Mesenchymal stem cell (in vitro differentiated cells and primary cell): ENCODE measurements at regions not wholly inside any gene's neighbourhood (a gene's known extent, or its start where the extent isn't known, plus 50 kb on each side); places are given as distances from the start of the nearest gene placed in this dataset.
A peak's percentile ranks its signal among the peaks of the same experiment; 100 is the strongest.

Experiments
- DNase-seq: peaks from one replicate; pipeline ENCODE4 v3.0.0-alpha.2; 2013
- H2AFZ ChIP-seq: one replicate; pipeline ENCODE4 v1.6.1; 2013; ENCODE audit warnings: low read depth, mild to moderate bottlenecking, control low read depth, inconsistent platforms, low read length, moderate library complexity
- H2AK5ac ChIP-seq: 2 replicates; pipeline ENCODE4 v1.6.1; 2013; ENCODE audit warnings: low read length, moderate library complexity, mild to moderate bottlenecking, inconsistent platforms; ENCODE audit not compliant: severe bottlenecking
- H2BK120ac ChIP-seq: one replicate; pipeline ENCODE4 v1.6.1; 2013; ENCODE audit warnings: low read depth, mild to moderate bottlenecking, inconsistent platforms, low read length, moderate library complexity
- H2BK12ac ChIP-seq, 2 experiments: one replicate each; pipeline ENCODE4 v1.6.1; 2013; ENCODE audit warnings: inconsistent platforms in 2 of 2, low read length in 2 of 2, mild to moderate bottlenecking in 2 of 2, moderate library complexity in 2 of 2, control low read depth in 1 of 2
- H2BK15ac ChIP-seq: one replicate; pipeline ENCODE4 v1.6.1; 2013; ENCODE audit warnings: mild to moderate bottlenecking, low read depth, inconsistent platforms; ENCODE audit not compliant: poor library complexity, severe bottlenecking
- H2BK5ac ChIP-seq: 2 replicates; pipeline ENCODE4 v1.6.1; 2013; ENCODE audit warnings: low read depth, mild to moderate bottlenecking, low read length, control low read depth, inconsistent platforms; ENCODE audit not compliant: poor library complexity, severe bottlenecking
- H3K14ac ChIP-seq, 2 experiments: one replicate each; pipeline ENCODE4 v1.6.1; 2013; ENCODE audit warnings: inconsistent platforms in 2 of 2, low read length in 2 of 2, control low read depth in 1 of 2, mild to moderate bottlenecking in 1 of 2, moderate library complexity in 1 of 2
- H3K18ac ChIP-seq, 2 experiments: one replicate each; pipeline ENCODE4 v1.6.1; 2013; ENCODE audit warnings: inconsistent platforms in 2 of 2, low read length in 2 of 2, control low read depth in 1 of 2, low read depth in 1 of 2, mild to moderate bottlenecking in 1 of 2
- H3K23ac ChIP-seq, 2 experiments: one replicate each; pipeline ENCODE4 v1.6.1; 2013; ENCODE audit warnings: inconsistent platforms in 2 of 2, low read length in 2 of 2, mild to moderate bottlenecking in 2 of 2, moderate library complexity in 2 of 2, control low read depth in 1 of 2
- H3K27ac ChIP-seq: 2 replicates; pipeline ENCODE4 v1.5.1; 2013; ENCODE audit warnings: mild to moderate bottlenecking, moderate library complexity, low read length, control low read depth, inconsistent platforms; ENCODE audit not compliant: poor library complexity, severe bottlenecking
- H3K27me3 ChIP-seq, 2 experiments: 2 replicates each; pipeline versions ENCODE4 v1.6.1 to v1.7.0; 2013; ENCODE audit warnings: low read length in 2 of 2, mild to moderate bottlenecking in 2 of 2, moderate library complexity in 2 of 2, control low read depth in 1 of 2, inconsistent platforms in 1 of 2; ENCODE audit not compliant: control insufficient read depth in 1 of 2, insufficient read depth in 1 of 2
- H3K36me3 ChIP-seq, 2 experiments: 2 replicates each; pipeline versions ENCODE4 v1.6.1 to v1.7.0; 2013; ENCODE audit warnings: low read length in 2 of 2, control low read depth in 1 of 2, inconsistent platforms in 1 of 2, low read depth in 1 of 2, mild to moderate bottlenecking in 1 of 2; ENCODE audit not compliant: insufficient read depth in 2 of 2, control insufficient read depth in 1 of 2
- H3K4ac ChIP-seq, 2 experiments: one replicate each; pipeline ENCODE4 v1.6.1; 2013; ENCODE audit warnings: inconsistent platforms in 2 of 2, low read length in 2 of 2, mild to moderate bottlenecking in 2 of 2, moderate library complexity in 2 of 2, control low read depth in 1 of 2, low read depth in 1 of 2
- H3K4me1 ChIP-seq: 2 replicates; pipeline ENCODE4 v1.6.1; 2013; ENCODE audit warnings: low read depth, low read length, control low read depth; ENCODE audit not compliant: control insufficient read depth, insufficient read depth
- H3K4me2 ChIP-seq: 2 replicates; pipeline ENCODE4 v1.6.1; 2013; ENCODE audit warnings: low read length, mild to moderate bottlenecking, inconsistent platforms; ENCODE audit not compliant: poor library complexity, severe bottlenecking
- H3K4me3 ChIP-seq, 2 experiments: 2 replicates each; pipeline versions ENCODE4 v1.5.1 to v1.7.0; 2013; ENCODE audit warnings: low read length in 2 of 2, mild to moderate bottlenecking in 2 of 2, control low read depth in 1 of 2, low read depth in 1 of 2; ENCODE audit not compliant: insufficient read depth in 1 of 2
- H3K79me1 ChIP-seq: replicated peaks from 2 replicates; pipeline ENCODE4 v1.6.1; 2013; ENCODE audit warnings: mild to moderate bottlenecking, control low read depth, low read length, inconsistent platforms; ENCODE audit not compliant: poor library complexity, severe bottlenecking
- H3K9ac ChIP-seq: 2 replicates; pipeline ENCODE4 v1.7.0; 2013; ENCODE audit warnings: mild to moderate bottlenecking, low read length, moderate library complexity
- H3K9me3 ChIP-seq: 2 replicates; pipeline ENCODE4 v1.7.0; 2013; ENCODE audit warnings: mild to moderate bottlenecking, low read length; ENCODE audit not compliant: control insufficient read depth
- H4K8ac ChIP-seq: one replicate; pipeline ENCODE4 v1.6.1; 2013; ENCODE audit warnings: inconsistent platforms, mild to moderate bottlenecking, low read length, moderate library complexity
- H4K91ac ChIP-seq: one replicate; pipeline ENCODE4 v1.6.1; 2013; ENCODE audit warnings: mild to moderate bottlenecking, low read length, inconsistent platforms
- WGBS: methylation state at CpG from one replicate; pipeline ENCODE4 v1.1.7; 2013; ENCODE audit warnings: mixed read lengths; 5-methylcytosine and 5-hydroxymethylcytosine counted together

DNA sequence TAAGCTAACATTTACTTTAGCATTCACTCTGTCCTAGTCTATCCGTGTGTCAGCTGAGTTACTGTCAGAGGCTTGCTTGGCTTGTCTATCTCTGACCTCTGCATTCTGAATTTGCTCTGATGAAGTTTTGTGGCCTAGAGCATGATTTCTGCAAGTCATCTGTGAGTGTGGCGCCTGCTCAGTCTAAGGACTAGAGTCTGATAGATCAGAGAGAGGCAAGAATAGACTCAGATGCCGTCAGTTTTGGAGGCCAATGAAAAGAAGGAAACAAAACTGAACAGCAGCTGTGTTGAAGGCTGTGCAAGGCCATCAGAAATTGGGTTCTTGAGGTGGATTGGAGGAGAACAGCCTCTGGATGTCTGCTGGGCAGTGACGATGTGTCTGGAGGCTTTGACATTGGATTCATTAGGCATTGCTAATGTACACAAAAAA, 573.1 kb downstream of the USP25 start:
- peaks cover 12% of the 10 kb centered on the region for H3K79me1 ChIP-seq
- no peak overlapping the region for H3K4me3 ChIP-seq
- no peak overlapping the region for H3K4me2 ChIP-seq
- H2BK120ac ChIP-seq, result no peak overlapping the region
- peak overlapping the region; percentile 54 for H2AFZ ChIP-seq
- WGBS, result 77% methylated on average over 4 of the region's 4 CpGs
- peak overlapping the region; percentile 24 for H4K8ac ChIP-seq
- no peak overlapping the region for H2BK15ac ChIP-seq
- H3K23ac ChIP-seq, result no peak overlapping the region
- H3K14ac ChIP-seq, result no peak overlapping the region
- H3K36me3 ChIP-seq, result no peaks in the 10 kb centered on the region
- H3K18ac ChIP-seq, result no peak overlapping the region
- peaks cover 1% of the 10 kb centered on the region for H3K4me1 ChIP-seq
- H3K27me3 ChIP-seq, result no peaks in the 10 kb centered on the region
- H2BK12ac ChIP-seq, result no peak overlapping the region
- H3K9ac ChIP-seq, result peak overlapping the region; percentile 95
- H3K9me3 ChIP-seq, result no peaks in the 10 kb centered on the region
- H4K91ac ChIP-seq, result no peak overlapping the region
- DNase-seq, result peak; percentile 40
- no peak overlapping the region for H2BK5ac ChIP-seq
- H3K27ac ChIP-seq, result peak overlapping the region; percentile 67
- H3K4ac ChIP-seq, result no peak overlapping the region
- H2AK5ac ChIP-seq, result peak overlapping the region; percentile 7

DNA sequence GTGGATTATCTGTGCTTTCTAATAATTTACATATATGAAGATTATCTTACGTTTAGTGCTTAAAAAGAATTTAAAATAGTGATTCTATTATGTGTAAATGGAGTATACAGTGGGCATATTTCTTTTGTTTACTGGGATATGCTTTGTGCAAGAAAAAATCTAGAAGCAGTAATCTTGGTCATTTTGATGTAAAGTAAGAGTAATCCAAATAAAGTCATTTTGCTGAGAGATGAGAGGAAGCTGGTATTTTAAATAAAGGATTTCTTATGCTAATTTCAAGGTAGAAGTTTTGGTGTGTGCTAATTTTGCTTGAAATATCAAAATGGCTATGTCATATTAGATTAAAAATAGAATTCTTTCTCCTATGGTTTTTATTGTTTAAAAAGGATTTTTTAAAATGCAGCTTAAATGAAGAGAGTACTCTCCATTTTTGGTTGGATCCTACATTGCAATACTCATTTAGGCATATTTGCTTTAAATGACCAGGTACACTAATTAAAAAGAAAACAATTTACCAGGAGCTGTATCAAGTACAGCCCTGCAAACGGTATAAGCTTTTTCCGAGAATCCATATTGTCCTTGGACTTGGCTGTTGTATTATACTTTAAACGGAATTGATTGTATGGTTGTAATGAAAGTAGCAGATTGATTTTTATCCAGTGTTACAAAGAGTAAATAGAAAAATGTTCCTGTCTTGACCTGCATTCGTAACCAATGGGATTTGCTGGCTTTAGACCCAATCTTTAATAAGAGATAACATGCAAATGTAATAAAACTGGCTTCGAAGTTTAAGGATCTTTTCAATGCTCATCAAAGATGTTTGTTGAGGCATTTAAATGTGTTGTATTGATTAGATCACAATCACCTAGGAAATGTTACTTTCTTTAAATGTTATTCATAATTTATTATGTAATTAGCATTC, 574.7 kb downstream of the USP25 start:
- H3K14ac ChIP-seq, result no peak overlapping the region
- no peak overlapping the region for H3K23ac ChIP-seq
- no peak overlapping the region for H3K4me2 ChIP-seq
- no peak overlapping the region for H4K8ac ChIP-seq
- no peak overlapping the region for H4K91ac ChIP-seq
- peaks cover 8% of the 10 kb centered on the region for H3K79me1 ChIP-seq
- no peak overlapping the region for H3K4ac ChIP-seq
- no peak overlapping the region for H3K18ac ChIP-seq
- no peak overlapping the region for H2BK120ac ChIP-seq
- WGBS, result 98% methylated on average over 5 of the region's 6 CpGs
- H3K36me3 ChIP-seq, result no peaks in the 10 kb centered on the region
- no peak overlapping the region for H2BK5ac ChIP-seq
- no peak overlapping the region for H3K27ac ChIP-seq
- no peak overlapping the region for H3K4me3 ChIP-seq
- H2BK15ac ChIP-seq, result no peak overlapping the region
- H3K9me3 ChIP-seq, result no peaks in the 10 kb centered on the region
- peak overlapping the region; percentile 95 for H3K9ac ChIP-seq
- no peak overlapping the region for H2AFZ ChIP-seq
- peaks cover 1% of the 10 kb centered on the region for H3K4me1 ChIP-seq
- no peak for DNase-seq
- no peaks in the 10 kb centered on the region for H3K27me3 ChIP-seq
- H2BK12ac ChIP-seq, result no peak overlapping the region
- H2AK5ac ChIP-seq, result no peak overlapping the region

DNA sequence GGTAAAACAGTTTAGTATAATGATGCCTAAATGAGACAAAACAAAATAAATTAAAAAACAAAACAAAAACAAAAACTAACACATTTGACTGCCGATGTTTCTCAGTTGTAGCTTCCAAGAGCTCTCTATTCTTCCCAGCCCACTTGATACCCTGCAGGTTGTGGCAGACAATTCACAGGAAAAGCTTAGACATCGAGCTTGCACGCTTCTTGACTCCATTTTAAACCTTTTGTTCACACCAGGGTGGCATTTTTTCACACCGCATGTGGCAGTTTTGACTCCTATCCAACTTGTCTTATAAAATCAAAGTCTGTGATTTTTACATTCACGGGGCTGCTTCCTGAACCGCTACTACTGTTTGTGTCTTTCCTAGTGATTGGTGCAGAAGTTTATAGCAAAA, 575.9 kb downstream of the USP25 start:
- Histone ChIP-seq H3K9me3 (no peaks in the 10 kb centered on the region), H2BK5ac (no peak overlapping the region), H3K4me1 (peaks cover 1% of the 10 kb centered on the region), H4K8ac (no peak overlapping the region), H4K91ac (no peak overlapping the region), H2BK15ac (no peak overlapping the region), H3K27ac (peak overlapping the region; percentile 73), H3K18ac (no peak overlapping the region), H2AK5ac (no peak overlapping the region), H3K9ac (peak overlapping the region; percentile 95), H3K4me2 (peak overlapping the region; percentile 66), H2BK12ac (no peak overlapping the region), H3K79me1 (peaks cover 10% of the 10 kb centered on the region), H2BK120ac (no peak overlapping the region), H3K36me3 (no peaks in the 10 kb centered on the region), H3K4ac (no peak overlapping the region), H3K4me3 (peak overlapping the region in 1 of 2 experiments; percentile 70), H3K27me3 (no peaks in the 10 kb centered on the region), H3K14ac (no peak overlapping the region), H3K23ac (no peak overlapping the region), H2AFZ (peak overlapping the region; percentile 39)
- WGBS, result 79% methylated on average over 6 of the region's 6 CpGs
- no peak for DNase-seq

DNA sequence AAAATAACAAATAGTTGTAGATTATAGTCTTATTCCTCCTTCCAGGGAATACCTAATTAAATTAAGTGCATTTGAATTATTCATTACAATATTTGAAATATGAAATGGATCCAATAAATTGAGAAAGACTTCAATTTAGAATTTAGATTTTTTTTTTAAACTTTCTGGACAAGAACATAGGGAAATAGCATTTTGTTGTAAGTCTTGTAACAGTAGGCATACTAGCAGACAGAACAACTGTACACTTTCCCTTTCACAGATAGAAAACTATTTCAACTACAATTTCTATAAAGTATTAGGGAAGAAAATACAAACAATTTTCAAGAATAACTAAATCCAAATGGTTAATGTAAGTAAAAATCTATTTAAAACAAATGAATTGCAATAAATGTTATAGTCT, 577.5 kb downstream of the USP25 start:
- no peak overlapping the region for H2BK12ac ChIP-seq
- no peak overlapping the region for H2BK5ac ChIP-seq
- H3K4me1 ChIP-seq, result peaks cover 1% of the 10 kb centered on the region
- H3K27ac ChIP-seq, result no peak overlapping the region
- no peak overlapping the region for H2AFZ ChIP-seq
- no peak overlapping the region for H2AK5ac ChIP-seq
- no peak overlapping the region for H2BK15ac ChIP-seq
- peak overlapping the region in 1 of 2 experiments; percentile 75 for H3K4me3 ChIP-seq
- no peak overlapping the region for H4K8ac ChIP-seq
- peak overlapping the region; percentile 95 for H3K9ac ChIP-seq
- peaks cover 9% of the 10 kb centered on the region for H3K79me1 ChIP-seq
- no peak overlapping the region for H2BK120ac ChIP-seq
- H3K4ac ChIP-seq, result no peak overlapping the region
- no peak overlapping the region for H4K91ac ChIP-seq
- H3K14ac ChIP-seq, result no peak overlapping the region
- no peaks in the 10 kb centered on the region for H3K36me3 ChIP-seq
- H3K9me3 ChIP-seq, result no peaks in the 10 kb centered on the region
- no peak overlapping the region for H3K23ac ChIP-seq
- no peaks in the 10 kb centered on the region for H3K27me3 ChIP-seq
- DNase-seq, result no peak
- no peak overlapping the region for H3K18ac ChIP-seq
- no peak overlapping the region for H3K4me2 ChIP-seq
